GM19395 (cell line): ENCODE measurements at regions not wholly inside any gene's neighbourhood (a gene's known extent, or its start where the extent isn't known, plus 50 kb on each side); places are given as distances from the start of the nearest gene placed in this dataset.

ENCODE experiments used
- ATAC-seq: cut with Tn5 transposase; IDR thresholded peaks from one replicate; pipeline ENCODE4 v1.9.1; 2021; ENCODE audit warnings: mild to moderate bottlenecking, moderate library complexity; ENCODE audit not compliant: unreplicated experiment

DNA sequence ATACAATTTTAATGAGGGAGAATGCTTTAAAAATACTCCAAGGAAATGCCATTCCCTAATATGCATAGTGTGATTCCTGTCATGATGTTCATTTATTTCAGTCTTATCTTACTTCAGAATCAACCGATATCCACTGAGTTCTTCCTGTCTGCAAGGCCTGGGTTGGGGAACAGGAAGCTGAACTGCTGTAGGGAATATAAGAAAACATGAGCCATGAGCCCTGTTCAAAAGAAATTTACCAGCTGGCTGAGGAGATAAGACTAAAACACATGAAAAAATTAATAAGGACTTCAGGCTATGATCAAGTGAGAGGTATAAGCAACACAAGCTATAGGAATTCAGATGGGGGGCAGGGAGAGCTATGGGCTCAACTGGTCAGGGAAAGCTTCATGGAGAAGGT is 184.7 kb downstream of the PLPP4 start:
- no peak for ATAC-seq

DNA sequence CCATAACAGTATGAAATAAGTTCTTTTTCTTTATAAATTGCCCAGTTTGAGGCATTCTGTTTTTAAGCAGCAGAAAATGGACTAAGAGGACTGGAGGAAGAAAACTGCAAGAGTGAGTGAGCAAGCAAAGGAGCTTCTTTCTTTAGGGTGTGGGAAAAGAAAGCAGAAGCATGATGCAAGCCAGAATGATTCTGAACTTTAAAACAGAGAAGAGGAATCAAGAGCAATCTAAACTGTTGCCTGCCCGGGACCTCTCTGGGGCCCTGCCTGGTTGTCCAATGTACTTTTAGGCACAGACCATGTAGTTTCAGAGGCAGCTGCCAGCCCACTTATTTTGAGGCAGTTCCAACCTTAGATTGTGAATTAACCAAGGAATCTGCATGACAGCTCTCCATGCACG is 186.3 kb downstream of the PLPP4 start:
- ATAC-seq, result no peak

DNA sequence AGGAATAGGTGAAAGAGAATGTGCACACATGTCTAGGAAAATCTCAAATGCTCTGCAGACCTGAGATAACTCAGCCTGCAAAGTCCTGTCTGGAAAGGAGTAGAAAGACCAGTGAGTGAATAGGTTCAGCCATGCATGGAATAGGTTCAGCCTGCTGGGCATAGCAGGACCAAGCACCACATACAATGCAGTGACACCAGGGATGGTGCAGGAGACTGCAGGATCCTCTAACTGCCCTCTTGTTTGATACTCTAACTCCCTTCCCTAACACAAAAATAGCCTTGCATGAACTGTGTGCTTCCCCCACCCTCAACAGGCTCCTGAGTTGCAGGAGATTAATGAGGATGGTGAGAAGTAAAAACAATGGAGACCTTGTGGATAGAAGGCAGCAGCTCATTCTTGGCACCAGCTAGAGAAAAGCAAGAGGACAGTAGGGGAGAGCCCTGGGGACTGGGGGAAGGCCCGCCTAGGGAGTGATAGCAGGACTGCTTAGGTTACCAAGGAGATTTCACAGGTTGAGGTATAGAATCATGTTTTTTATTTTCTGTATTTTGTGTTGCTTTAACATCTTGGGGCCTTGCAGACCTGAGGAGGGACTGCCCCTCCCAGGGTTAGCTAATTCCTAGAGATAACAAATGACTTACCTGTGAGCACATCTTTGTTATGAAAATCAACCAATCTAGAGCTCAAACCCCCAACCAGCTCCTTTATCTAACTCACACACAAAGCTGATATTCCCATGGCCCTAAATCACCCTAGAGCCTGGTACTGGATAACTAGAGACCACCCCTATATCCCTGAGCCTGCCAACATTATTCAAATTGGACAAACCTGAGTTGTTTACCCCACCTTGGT is 187.8 kb downstream of the PLPP4 start:
- no peak for ATAC-seq

GRCh38 chr10:120646159-120646732 is 189.2 kb downstream of the PLPP4 start:
- no peak for ATAC-seq

- ATAC-seq, result no peak
Measured at GRCh38 chr10:120646738-120647456, 189.9 kb downstream of the PLPP4 start.

GRCh38 chr10:120650705-120651399 is 193.8 kb downstream of the PLPP4 start:
- ATAC-seq, result no peak

DNA sequence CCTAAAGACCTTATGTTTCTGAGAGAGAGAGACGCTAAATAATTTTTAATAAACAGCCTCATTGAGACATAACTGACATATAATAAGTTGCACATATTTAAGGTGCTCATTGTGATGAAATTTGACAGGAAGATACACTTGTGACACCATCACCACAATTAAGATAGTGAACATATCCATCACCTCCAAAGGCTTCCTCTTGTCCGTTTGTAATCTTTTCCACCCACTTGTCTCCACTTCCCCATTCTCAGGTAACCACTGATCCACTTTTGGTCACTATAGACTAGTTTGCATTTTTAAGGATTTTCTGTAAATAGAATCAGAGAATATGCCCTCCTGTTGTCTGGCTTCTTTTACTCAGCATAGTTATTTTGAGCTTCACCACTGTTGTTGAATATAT is 195.1 kb upstream of the WDR11 start:
- ATAC-seq, result no peak

GRCh38 chr10:120657371-120657770 is 193.8 kb upstream of the WDR11 start:
- no peak for ATAC-seq

DNA sequence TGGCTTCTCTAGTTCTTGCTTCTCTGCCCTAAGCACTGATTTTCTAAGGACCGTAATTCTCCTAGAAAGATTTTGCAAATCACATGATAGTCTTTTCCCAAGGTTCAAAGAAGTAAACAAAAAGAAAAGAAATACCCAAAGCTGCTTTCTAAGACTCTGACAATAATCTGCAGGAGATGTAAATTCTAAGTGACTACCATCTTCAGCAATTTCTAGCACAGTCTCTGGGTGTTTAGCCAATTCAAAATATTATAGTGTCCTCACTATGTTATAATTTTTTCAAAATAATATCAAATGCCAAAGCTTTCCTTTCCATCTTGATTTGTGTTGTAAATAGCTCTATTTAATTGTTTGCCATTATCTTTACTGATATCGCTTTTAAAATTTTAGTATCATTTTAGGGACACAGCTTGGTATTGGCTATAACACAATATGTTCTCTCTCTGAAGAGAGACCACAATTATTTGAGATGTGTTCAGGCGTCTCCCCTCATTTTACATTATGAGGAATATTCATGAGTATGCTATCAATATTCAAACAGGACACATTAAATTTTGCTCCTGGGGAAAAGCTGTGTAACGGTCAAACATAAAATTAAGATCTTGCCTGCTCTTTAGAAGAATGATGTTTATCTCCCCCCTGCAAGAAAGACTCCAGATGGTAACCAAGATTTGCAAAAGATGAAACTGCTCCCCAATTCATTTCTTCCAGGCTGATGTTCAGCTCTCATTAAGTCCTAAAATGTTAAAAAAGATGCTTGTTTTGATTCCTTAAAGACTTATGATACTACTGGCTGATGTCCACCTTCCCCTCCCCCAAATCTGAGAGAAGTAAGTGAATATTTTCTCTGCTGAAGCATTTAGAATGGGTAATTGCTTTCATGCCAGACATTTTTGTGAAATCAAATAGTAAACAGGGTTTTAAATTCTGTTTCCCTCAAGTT is 191.9 kb upstream of the WDR11 start:
- no peak for ATAC-seq

GRCh38 chr10:120666308-120666707 is 184.9 kb upstream of the WDR11 start:
- no peak for ATAC-seq

DNA sequence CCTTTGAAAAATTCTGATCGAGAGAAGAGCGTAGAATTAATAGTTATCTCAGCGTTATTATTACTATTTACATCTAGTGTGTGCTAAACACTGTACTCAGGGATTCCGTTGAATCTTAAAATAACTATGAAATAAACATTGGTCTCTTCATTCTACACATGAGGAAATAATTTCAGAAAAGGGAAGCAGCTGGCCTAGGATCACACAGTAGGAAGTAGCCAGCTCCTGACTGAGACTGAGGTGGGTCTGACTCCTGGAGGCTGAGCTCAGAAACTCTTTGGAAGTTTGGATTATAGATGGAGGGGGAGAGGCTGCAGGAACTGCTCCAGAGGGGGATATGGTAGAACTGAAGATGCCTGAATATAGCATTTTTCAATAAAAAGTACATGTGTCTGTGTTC is 183.9 kb upstream of the WDR11 start:
- ATAC-seq, result no peak

DNA sequence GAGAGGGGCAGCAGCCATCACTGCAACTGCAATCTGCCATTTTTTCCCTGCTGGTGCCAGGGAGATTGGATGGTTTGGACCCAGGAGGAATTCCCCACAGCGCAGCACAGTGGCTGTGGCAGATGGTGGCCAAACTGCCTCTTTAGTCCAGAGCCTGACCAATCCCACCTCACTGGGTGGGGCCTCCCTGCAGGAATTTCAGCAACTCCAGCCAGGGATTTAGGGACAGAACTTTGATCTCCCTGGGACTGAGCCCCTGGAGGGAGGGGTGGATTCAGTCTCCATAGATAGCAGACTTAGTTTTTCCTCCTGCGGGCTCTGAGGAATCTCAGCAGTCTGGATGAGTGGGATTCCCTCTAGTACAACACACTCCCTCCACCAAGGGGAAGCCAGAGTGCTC is 179.7 kb upstream of the WDR11 start:
- no peak for ATAC-seq

- no peak for ATAC-seq
Measured at GRCh38 chr10:120683454-120683853, 167.7 kb upstream of the WDR11 start.

- no peak for ATAC-seq
Measured at GRCh38 chr10:120684226-120684625, 166.9 kb upstream of the WDR11 start.

- ATAC-seq, result no peak
Measured at GRCh38 chr10:120685136-120685535, 166.0 kb upstream of the WDR11 start.

DNA sequence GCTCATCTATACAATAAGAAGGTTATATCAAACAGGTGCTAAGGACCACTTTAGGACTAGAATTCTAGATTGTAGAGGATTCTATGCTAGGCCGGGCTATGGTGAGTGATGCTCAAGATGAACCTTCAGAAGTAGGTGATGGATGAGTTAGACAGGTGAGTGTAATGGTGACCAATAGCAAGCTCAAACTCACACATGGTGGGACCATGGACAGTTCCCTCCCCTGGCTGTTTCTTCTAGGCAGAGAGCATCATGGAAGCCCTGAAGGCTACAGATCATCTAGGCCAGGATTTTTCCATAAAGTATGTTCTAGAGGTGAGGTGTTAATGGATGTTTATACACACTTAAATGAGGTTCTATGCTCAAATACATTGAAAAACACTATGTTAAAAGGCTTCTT is 162.2 kb upstream of the WDR11 start:
- no peak for ATAC-seq

DNA sequence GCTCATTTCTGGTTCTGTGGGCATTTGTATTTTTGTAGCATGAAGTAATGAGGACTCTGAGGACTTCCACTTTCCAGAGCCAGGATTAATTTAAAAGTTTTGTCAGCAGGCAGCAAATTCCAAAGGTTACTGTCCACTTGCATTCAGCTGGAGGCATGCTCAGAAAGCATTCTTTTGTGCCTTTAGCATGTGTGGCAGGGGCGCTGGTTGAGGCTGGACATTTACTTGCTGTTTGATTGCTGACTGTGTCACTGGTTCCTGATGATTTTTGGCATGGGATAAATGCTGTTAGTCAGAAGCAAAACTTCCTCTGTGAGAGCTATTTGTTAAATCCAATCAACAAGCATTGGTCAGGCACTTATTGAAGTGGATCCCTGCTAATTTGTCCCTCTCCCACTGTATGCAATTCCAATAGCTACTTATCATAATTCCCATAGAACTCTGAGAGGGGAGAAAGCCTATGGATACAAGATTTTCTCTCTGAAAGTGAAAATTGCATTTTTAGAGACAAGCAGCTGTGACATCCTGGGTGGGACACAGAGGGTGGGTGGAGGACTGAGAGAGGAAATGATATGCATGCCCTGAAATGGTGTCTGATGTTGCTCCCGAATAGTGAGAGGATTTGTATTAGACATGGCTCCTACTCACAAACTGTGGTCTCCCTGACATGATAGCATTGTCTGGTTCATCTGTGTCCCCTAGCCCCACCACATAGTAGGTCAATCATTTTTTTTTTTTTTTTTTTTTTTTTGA is 161.2 kb upstream of the WDR11 start:
- no peak for ATAC-seq

DNA sequence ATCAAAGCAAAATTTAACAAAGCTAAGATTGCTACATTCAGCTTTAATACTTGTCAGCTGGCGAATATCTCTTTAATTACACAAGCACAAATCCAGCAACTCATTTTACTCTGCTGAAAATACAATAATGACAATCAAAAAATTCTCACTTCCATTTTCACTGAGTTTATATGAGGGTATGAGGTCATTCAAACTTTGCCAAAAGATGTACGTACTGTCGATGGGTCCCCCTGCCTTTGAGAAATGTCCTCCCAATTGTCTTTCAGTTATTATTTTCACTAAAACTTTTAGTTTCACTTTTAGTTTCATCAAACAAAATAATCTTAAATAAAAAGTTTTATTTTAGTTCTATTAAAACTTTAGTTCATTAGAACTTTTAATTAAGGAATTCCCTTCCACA is 159.5 kb upstream of the WDR11 start:
- no peak for ATAC-seq

- no peak for ATAC-seq
Measured at GRCh38 chr10:120700426-120700825, 150.7 kb upstream of the WDR11 start.

DNA sequence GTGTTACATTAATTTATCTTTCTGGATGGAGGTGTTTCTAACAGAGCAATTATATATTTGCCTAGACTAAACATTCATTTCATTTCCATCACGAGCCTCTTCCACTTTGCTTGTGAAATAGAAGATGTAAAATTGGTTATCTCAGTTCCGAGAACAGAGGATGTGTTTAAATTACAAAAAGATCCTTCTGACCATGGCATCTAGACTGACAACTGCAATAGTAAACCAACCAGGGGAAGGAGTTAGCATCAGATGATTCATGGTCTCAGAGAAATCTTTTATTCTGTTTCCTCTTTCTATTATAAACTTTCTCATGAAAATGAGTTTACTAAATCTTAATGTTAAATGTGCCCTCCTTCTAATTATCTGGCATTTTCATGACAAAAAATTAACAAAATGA is 149.8 kb upstream of the WDR11 start:
- no peak for ATAC-seq
